Left hindlimb (tissue), 1 donor: ENCODE measurements at regions not wholly inside any gene's neighbourhood (a gene's known extent, or its start where the extent isn't known, plus 50 kb on each side); places are given as distances from the start of the nearest gene placed in this dataset.

Source experiments
- DNase-seq: peaks from one replicate; pipeline ENCODE4 v3.0.0-alpha.2; 2018

DNA sequence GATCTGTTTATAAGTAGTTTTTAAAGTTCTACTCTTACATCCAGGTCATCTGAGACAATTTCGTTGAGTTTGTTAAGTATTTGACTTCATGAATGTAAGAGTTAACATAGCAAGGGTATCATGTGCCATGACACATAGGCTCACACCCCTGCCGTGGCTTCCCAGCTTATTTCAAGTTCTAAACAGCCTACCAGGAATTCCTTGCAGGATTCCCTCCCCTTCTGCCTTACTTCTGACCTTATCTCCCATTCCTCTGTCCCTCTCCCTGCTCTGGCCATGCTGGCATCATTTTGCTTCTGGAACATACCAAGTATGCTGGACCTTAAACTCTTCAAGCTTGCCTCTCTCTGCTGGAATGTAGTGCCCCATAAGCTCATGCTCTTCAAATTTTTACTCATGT, 369.9 kb upstream of the PCDH7 start:
- DNase-seq = no peak

DNA sequence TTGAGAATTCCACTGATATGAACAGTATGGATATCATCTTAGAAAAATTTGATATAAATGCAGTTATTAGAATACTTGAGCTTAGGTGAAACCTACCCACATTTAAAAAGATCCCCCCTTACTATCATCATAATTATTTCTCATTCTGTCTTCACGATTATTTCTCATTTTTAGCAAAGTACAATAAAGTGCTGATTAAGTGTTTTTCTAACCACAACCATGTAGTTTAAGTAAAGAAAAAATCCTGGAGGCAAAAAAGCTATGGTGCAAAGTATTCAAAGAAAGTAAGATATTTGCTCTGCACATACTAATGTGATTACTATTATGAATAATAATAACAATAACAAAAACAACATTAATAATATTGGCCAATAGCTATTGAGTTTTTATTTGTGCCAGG, 365.6 kb upstream of the PCDH7 start:
- DNase-seq = no peak

DNA sequence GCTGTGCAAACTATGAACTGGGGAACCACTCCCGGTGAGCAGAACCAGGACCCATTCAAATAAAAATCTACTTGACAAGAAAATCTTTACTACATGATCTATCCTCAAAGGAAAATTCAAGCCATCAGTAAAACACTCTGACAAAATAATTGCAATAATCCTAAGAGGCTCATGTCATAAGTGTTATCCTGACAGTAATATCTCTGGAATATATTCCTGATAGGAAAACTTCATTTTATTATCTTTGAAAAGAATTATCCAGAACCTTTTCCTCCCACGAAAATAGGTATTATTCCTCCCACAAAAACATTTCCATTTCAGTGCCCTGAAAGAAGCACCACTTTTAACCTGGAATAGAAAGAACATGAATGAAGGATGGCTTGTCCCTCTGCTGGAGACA, 357.7 kb upstream of the PCDH7 start:
- DNase-seq = no peak

DNA sequence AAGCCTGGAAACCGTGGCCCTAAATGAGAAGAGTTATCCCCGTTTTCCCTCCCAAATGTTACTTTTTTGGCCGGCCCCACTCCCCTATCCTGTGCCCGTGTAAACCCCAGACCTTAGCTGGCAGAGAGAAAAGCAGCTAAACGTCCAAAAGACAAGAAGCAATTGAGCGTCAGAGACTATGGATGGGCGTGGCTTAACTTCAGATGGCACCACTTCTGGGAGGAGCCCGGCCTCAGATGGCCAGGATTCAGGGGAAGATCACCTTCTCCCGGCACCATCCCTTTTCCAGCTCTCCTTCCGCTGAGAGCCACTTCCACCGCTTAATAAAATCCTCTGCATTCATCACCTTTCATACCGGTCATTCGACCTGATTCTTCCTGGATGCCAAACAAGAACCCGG, 350.1 kb upstream of the PCDH7 start:
- no peak for DNase-seq

DNA sequence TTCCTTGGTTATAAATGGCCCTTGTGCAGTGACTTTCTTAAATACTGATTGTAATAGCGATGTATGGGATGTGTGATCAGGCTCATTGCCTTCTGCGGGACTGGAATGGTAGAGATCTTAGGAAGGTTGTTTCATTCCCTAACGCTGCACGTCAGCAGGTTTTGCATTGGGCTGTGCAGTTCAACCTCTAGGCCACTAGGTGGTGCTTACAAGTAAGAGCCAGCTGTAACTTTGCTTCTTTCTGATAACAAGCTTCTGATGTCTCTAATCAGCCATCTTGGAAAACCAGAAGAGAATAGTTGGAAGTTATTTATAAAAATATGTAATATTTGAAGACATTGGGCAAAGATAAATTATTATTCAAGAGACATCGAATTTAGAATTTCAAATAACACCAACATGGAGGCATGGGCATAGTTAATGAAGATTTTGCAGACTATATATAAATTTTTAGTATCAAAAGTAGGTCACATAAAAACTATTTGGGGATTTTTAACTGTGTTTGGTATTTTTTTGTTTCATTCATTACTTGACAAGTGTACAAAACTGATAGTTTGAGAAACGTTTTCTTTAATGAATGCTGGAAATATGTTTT, 339.7 kb upstream of the PCDH7 start:
- DNase-seq = no peak

DNA sequence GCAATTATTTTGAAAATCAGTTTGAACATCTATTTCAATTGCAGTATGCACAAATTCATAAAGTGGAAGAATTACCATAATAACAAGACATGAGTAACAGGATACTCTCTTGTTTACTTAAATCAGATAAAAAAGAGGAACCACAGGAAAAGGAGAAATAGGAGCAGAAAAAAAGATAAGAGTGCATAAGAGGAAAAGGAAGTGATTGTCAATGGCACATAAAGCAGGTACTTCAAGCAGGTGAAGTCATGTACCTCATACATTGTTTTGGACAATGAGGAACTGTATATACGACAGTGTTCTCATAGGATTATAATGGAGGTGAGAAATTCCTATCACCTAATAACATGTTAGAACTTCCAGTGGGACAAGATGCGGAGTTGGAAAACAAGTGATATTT, 334.5 kb upstream of the PCDH7 start:
- DNase-seq = no peak

DNA sequence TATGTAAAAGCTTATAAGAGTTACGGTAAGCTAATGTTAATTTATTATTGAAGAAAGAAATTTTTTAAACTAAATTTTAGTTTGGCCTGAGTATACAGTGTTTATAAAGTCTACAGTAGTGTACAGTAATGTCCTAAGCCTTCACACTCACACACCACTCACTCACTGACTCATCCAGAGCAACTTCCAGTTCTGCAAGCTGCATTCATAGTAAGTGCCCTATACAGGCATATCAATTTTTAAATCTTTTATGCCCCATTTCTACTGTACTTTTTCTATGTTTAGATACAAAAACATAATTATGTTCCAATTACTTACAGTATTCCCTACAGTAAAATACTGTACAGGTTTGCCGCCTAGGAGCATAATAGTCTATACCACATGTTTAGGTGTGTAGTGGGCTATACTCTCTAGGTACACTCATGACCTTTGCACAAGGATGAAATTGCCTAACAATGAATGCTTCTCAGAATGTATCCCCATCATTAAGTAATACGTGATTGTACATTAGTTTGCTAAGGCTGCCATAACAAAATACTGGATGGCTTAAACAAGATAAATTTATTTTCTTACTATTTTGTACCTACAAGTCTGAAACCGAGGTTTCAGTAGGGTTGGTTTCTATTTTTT, 333.8 kb upstream of the PCDH7 start:
- no peak for DNase-seq

DNA sequence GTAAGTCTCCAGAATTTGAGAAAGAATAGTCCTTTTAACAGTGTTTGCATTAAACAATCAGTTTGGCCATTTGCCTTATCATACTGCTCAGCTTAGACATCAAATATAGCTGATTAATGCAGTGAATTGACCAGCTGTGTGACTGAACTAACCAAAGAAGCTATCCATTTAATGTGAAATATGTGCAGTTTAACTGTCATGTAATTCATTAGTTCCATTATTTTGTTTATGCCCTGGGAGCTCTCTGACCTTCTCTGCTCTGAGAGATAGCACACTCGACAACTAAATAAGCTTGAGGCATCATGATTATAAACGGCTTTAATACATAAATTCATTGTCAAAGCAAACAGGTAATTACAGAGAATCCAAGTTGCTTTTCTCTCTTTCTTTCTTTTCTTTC, 324.3 kb upstream of the PCDH7 start:
- no peak for DNase-seq

DNA sequence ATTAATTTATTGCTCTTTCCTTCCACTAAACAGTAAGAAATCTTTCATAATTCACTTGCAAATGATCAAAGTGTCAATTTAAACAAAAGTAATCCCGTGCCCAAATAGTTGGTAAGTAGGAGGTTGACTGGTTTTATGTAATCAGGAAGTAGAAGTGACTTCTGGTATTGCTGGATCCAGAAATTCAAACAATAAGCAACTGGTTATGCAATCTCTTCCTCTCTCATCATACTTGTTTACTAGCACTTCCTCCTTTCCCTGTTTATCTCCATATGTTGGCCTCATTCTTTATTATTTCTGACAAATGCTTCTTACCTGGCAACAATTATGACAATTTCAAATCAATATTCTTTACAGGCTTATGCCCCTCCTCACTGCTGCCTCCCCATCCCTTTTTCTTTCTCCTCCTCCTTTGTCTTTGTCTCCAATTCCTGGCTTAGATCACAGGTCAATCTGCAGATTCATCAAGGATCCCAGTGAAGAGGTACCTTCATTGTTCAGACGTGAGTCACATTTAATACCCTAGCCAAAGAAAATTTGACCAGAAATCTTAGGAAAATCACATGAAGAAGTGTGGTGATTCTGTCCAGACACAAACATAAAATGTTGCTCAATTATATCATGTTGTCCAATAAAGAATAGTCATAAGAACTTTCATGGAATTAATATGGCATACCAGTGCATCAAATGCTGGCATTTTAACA, 323.2 kb upstream of the PCDH7 start:
- no peak for DNase-seq

DNA sequence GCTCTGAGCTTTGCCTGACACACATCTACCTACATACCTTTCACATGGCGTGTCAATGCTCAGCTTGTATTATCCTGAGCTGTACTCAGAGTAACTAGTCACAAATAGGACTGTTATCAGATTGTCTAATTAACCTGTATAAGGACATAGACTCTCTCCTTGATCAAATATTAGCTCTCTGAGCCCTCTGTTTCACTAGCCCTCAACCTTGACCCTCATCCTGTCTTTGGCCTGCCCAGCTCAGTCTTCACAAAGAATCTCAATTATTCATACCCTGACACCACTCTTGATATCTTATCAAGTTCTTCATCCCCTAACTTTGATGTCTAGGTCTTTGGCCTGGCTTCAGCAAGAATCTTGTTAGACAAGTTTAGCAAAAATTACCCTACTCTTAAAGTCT, 320.7 kb upstream of the PCDH7 start:
- DNase-seq = no peak

DNA sequence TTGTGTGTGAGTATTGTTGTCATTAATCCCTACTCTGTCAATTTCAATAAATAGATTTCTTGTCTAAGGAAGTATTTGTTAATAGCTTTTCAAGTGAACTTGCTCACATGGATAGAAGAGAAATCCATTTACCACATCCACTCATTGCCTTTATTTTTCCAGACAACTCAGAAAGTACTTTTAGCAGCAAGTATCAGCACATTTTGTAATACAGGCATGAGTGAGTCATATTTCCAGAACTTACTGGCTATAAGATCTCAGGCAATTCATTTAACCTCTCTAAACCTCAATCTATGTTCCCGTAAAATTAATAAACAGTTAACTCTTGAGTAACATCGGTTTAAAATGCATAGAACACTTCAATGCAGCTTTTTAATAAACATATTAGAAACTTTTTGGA, 317.9 kb upstream of the PCDH7 start:
- no peak for DNase-seq

DNA sequence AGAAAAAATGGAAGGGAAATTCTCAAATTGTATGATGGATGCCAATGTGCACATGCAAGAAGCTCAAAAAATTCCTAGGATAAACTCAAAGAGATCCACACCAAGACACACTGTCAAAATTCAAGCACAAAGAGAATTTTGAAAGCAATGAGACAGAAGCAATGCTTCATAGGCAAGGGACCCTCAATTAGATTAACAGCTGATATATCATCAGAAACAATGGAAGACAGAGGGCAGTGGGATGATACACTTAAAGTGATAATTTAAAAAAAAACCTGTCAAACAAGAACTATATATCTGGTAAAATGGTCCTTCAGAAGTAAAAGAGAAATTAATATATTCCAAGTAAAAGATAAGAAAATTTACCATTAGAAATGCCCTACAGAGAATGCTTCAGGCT, 306.3 kb upstream of the PCDH7 start:
- DNase-seq = no peak

DNA sequence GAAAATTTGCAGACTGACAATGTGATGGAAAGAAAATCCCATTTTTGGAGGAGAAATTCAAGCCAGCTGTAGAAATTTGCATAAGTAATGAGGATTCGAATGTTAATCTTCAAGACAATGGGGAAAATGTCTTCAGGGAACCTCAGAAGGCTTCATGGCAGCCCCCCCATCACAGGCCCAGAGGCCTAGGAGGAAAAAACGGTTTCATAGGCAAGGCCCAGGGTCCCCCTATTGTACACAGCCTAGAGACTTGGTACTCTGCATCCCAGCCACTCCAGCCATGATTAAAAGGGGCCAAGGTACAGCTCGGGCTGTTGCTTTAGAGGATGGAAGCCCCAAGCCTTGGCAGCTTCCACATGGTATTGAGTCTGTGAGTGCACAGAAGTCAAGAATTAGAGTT, 303.6 kb upstream of the PCDH7 start:
- no peak for DNase-seq

DNA sequence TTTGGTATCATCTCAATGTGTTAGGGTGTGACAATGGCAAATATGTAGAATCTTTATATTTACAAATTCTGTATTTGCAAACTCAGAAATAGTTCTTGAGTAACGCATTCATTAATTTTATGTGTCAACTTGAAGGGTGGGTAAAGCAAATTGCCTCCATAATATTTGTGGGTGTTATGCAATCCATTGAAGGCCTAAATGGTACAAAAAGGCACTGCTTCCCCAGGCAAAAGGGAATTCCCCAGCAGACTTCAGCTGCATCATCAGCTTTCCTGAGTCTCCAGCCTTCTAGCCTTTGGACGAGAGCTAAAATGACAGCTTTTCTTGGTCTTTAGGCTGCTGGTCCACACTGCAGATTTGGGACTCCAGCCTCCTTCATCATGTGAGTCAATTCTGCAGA, 292.2 kb upstream of the PCDH7 start:
- no peak for DNase-seq

DNA sequence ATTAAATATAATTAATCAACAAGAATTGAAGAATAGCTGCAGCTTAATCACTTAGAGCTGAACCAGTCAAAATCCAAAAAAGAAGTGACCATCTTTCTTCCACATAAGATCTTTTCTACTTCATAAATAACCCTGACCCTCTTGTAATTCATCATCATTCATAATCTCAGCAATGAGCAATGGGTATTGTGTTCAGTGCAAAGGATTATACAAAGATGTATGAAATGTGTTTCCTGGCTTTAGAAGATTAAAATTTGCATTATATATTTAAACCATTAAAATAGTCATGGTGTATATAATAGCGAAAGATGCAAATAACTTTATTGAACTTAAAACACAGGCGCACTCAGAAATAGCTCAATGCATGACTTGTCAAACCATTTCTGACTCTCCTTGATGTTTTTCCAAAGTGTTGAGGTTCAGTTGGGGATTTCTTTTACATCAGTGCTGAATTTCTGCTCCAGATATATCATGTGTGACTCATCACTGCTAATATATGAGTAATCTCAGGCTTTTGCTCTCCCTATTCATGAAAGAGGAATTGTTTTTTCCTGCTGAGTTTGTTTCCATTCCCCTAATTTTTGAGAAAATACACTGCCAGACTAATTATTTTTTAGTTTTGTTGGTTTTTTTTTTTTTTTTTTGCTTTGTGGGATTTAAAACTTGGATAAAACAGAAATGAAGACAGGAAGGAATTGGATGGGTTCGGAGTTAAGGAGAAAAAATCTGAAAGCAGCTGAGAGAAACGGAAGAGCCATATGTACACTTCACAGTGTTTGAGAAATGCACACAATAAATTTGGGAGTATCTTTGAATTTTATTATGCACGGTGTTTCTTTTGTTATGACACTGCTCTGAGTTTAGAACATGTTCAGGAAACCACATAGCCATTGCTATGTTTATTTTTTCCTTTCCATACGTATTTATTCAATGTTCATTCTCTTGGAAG, 290.1 kb upstream of the PCDH7 start:
- DNase-seq = no peak

DNA sequence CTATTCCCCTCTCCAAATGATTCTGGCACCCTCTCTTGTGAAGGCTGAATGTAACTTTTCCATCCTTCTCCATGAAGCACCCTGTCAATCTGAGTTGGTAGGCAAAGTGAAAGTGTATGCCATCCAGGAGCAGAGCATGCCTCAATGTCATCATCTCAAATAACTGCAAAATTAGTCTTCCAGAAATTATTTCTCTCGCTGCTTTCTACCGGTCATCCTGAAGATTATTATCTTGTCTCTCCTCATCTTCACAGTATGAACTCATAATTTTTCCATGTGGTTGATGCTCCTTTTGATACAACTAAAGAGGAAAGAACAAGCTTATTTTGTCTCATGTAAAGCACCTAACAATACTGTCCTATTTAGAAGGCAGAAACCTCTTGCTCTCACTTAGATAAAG, 285.5 kb upstream of the PCDH7 start:
- DNase-seq = no peak

DNA sequence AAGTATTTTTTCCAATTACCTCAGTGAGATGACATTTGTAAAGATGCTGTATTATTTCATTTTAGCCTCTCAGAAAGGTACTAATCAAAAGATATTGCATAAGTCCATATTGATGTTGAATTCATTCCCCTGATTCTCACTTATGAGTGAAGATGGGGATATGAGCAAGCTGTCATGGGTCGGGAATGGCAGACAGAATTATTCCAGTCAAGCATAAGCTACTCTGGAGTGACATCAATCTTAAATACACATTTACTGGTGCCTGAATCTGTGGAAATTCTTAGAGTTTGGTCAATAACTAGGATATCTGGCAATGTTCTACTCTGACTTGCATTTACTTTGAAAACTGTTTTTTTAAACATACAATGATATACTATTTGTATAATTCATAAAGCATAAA, 283.8 kb upstream of the PCDH7 start:
- DNase-seq = no peak

DNA sequence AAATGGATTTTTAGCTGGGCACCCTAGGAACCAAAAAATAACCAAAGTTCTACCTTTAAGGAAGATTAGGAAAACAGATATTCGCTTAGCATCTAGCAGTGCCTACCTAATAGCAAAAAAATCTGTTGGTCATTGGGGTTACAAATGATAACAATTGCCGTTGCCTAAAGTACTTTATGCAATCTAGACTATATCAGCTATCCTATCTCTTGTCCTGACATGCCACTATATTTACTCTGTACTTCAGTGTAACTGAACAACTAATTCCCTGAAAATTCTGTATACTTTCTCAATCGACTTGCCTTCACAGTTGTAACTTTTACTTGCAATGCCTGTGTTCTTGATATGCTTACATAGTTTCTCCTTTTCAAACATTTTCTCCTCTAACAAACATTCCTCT, 282.9 kb upstream of the PCDH7 start:
- no peak for DNase-seq

DNA sequence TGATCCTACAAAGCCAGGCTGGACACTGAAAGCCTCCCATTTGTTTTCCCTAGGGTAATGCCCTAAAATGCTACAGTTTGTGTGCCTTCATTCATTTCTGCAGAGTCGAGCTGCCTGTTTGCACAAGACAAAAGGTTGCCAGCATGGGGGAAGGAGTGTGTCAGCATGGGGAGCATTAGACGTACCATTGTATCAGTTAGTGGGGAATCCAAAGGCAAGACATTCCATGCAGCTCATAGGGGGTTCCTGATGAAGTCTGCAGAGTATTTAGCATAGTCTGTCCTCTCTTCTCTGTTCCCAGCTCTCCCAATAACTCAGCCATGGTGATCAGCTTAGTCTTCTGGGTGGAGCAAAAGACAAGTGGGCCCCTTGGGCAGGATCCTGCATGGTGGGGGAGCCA, 276.9 kb upstream of the PCDH7 start:
- DNase-seq = no peak

DNA sequence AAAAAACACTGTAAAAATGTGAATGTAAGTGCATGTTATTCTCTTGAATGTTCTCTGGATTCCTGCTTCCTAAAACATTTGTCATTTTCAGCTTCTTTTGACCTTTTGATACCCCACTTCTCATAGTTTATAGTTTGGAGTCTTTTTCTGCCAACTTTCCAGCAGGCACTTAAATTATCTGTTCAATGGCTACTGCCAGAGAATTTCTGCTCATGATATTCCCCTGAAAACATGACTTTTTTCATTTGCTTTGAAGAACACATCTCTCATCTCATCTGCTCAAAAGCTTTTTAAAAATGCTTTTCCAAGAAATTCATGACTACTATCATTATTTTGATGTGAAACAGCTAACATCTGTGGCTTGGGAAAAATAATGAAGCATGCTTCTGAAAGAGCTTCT, 269.7 kb upstream of the PCDH7 start:
- DNase-seq = no peak

DNA sequence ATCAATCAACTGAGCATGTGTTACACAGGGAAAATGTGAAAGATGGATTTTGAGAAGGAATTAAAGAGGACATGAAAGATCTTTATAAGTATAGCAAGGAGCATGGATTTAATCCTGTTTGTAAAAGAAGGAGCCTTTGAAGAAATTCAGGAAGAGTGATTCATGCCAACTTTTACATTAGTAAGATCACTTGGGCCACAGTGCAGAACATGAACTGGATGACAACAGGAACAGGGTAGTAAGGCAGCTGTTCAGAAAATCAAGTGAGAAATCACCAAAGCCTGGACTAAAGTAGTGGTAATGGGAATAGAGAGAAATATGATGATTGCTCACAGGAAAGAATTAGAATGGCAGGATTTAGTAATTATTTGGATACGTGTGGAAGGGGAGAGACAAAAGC, 265.7 kb upstream of the PCDH7 start:
- no peak for DNase-seq

DNA sequence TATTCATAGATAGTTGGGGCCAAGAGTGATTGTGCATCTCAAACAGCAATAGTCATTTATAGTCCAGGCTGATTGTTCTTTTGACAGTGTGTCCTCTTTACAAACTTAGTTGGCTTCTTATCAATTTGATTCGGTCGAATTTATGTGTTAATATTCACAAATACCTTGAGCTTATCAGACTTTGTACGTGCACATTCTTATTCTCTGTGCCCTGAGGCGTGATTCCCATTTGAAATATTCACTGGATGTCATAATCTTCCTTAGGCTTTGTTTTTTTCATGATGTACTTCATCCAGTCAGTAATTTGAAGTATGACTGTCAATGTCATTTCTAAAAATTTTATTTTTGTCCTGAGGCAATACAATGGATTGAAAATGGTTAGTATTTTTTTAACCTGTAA, 263.5 kb upstream of the PCDH7 start:
- no peak for DNase-seq

DNA sequence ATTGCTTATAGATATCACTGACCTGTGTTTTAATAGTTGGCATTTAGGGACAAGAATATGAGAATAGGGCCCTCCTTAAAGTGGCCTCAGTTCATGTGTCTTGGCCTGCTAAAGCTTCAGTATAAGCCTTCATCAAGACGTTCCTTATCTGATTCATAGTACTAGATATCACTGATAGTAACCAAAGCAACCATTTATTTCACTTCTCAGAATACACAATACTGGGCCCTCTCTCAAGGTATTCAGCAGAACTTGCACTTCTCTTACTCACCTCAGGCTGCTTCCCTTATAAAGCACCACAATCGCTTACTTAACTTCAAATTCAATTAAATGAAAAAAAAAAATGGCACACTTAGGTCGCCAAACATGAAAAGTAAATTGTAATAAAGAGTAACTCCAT, 259.4 kb upstream of the PCDH7 start:
- DNase-seq = no peak

DNA sequence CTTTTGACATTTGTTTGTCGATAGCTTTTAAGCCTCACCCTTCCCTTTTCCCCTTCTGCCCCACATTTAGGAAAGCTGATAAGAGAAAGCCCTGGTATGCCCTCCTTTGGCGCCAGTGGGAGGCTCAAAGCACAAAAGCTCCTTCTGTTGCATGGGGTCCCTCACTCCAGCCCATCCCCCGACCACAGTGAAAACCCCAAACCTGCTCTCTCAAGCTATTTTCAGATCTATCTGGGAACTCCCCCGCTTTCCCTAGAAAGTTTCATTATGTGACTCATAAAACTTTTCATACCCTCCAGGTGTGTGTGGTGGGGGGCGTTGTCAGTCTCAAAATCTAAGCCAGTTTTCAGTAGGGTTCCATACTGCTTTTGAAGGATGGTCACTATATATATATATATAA, 259.0 kb upstream of the PCDH7 start:
- DNase-seq = no peak
